Prostate gland (tissue), 2 donors: ENCODE measurements at regions not wholly inside any gene's neighbourhood (a gene's known extent, or its start where the extent isn't known, plus 50 kb on each side); places are given as distances from the start of the nearest gene placed in this dataset.

Source experiments
- DNase-seq: peaks from one replicate; pipeline ENCODE4 v3.0.0-alpha.2; 2019; ENCODE audit warnings: low spot score
- H3K27ac ChIP-seq, 2 donors: fragments of 200-600 bp; sonication (generic); 2 replicates each; pipeline ENCODE4 v1.5.1; 2017 to 2019
- H3K27me3 ChIP-seq: fragments of 200-600 bp; sonication (generic); replicated peaks from 2 replicates; pipeline ENCODE4 v1.5.1; 2019; ENCODE audit not compliant: insufficient read depth
- H3K36me3 ChIP-seq, 2 donors: fragments of 200-600 bp; sonication (generic); 1 replicate in 1 of 2; 2 replicates in 1 of 2; pipeline versions ENCODE4 v1.5.1 to v1.8.1; 2017 to 2019
- H3K4me1 ChIP-seq: fragments of 200-600 bp; sonication (generic); replicated peaks from 2 replicates; pipeline ENCODE4 v1.5.1; 2019
- H3K4me3 ChIP-seq, 2 donors: fragments of 200-600 bp; sonication (generic); 2 replicates each; pipeline ENCODE4 v1.5.1; 2017 to 2019
- H3K9me3 ChIP-seq: fragments of 200-600 bp; sonication (generic); 2 replicates; pipeline ENCODE4 v1.5.1; 2017
- CTCF ChIP-seq, 4 experiments: fragments of 200-600 bp in 2 of 4; fragments of 450-650 bp in 2 of 4; sonication (generic) in 2 of 4; IDR thresholded peaks; 1 replicate in 3 of 4; 2 replicates in 1 of 4; pipeline ENCODE4 v1.5.1; 2016 to 2019; ENCODE audit warnings: antibody characterized with exemption in 4 of 4, mild to moderate bottlenecking in 2 of 4, moderate library complexity in 2 of 4
- POLR2A ChIP-seq: fragments of 450-650 bp; IDR thresholded peaks from one replicate; pipeline ENCODE4 v1.6.1; 2016; ENCODE audit warnings: antibody characterized with exemption, mild to moderate bottlenecking
- POLR2AphosphoS5 ChIP-seq: sonication (generic); formaldehyde crosslinking; IDR thresholded peaks from one replicate; pipeline ENCODE4 v1.6.1; 2017; ENCODE audit warnings: antibody characterized with exemption
- WGBS: methylation state at CpG from one replicate; pipeline ENCODE4 v1.1.5; 2018; 5-methylcytosine and 5-hydroxymethylcytosine counted together
- intact Hi-C: fragments of 100-400 bp; cut with DNase I; formaldehyde crosslinking; loops from one replicate; pipeline ENCODE4 v1.14.2; 2022

DNA sequence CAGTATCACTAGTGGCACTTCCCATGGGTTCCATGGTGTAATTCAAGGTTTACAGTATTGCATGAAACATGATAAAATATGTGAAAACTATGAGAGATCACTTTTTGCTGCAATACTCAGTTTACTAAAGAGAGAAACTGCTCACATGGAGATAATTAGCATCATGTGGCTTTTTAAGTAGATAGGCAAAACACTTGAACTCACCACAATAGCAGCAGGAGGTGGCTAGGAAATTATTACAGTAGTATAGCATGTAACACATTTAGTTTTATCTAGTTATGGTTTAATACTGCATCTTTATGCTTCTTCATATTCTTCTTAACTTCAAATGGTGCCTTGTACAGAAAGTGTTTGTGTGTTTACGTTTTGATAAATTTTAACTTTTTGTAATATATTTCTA, 698.5 kb upstream of the BRINP3 start:
- no peak overlapping the region for H3K4me3 ChIP-seq
- no peaks in the 10 kb centered on the region for H3K36me3 ChIP-seq
- H3K4me1 ChIP-seq: no peaks in the 10 kb centered on the region
- no peak overlapping the region for H3K27ac ChIP-seq
- 96% methylated on average over 1 of the region's 1 CpG for WGBS
- no peak for TF ChIP-seq POLR2A
- TF ChIP-seq POLR2AphosphoS5: no peak
- TF ChIP-seq CTCF (IDR thresholded peaks at IDR 0.05): no peak
- no peaks in the 10 kb centered on the region for H3K9me3 ChIP-seq
- no peak for DNase-seq
- intact Hi-C loops: no loop called here
- H3K27me3 ChIP-seq: no peaks in the 10 kb centered on the region

GRCh38 chr1:191206513-191207207, 729.0 kb upstream of the BRINP3 start:
- Histone ChIP-seq H3K9me3 (no peaks in the 10 kb centered on the region), H3K36me3 (no peaks in the 10 kb centered on the region), H3K27me3 (no peaks in the 10 kb centered on the region), H3K27ac (no peak overlapping the region), H3K4me3 (no peak overlapping the region), H3K4me1 (no peaks in the 10 kb centered on the region)
- intact Hi-C loops: no loop called here
- TF ChIP-seq POLR2A (no peak), CTCF (IDR thresholded peaks at IDR 0.05) (no peak), POLR2AphosphoS5 (no peak)
- WGBS: 61% methylated on average over 2 of the region's 2 CpGs
- DNase-seq: no peak

- 42% methylated on average over 5 of the region's 5 CpGs for WGBS
- DNase-seq: no peak
- intact Hi-C loops: no loop called here
- Histone ChIP-seq H3K4me3 (no peak overlapping the region), H3K36me3 (no peaks in the 10 kb centered on the region), H3K9me3 (no peaks in the 10 kb centered on the region), H3K27me3 (peaks cover 2% of the 10 kb centered on the region), H3K27ac (no peak overlapping the region), H3K4me1 (no peaks in the 10 kb centered on the region)
- no peak for TF ChIP-seq POLR2AphosphoS5
- no peak for TF ChIP-seq CTCF (IDR thresholded peaks at IDR 0.05)
- TF ChIP-seq POLR2A: no peak
Measured at GRCh38 chr1:191222206-191222605, 744.5 kb upstream of the BRINP3 start.

DNA sequence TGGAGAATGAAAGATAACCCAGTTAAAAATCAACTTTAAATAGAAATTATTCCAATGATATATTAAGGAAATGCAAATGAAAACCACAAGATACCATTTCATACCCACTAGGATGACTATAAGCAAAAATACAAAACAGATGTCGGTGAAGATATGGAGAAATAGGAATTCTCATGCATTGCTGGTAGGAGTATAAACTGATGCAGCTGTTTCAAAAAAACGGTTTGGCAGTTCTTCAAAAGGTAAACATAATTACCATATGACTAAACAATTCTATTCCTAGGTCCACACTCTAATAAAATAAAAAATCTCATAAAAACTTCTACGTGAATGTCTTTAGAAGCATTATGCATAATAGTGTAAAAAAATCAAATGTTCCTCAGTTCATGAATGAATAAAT, 763.3 kb upstream of the BRINP3 start:
- no peak overlapping the region for H3K4me3 ChIP-seq
- TF ChIP-seq CTCF (IDR thresholded peaks at IDR 0.05) (no peak), POLR2AphosphoS5 (no peak)
- H3K27ac ChIP-seq: no peak overlapping the region
- H3K36me3 ChIP-seq: no peaks in the 10 kb centered on the region
- H3K27me3 ChIP-seq: no peaks in the 10 kb centered on the region
- 48% methylated on average over 3 of the region's 3 CpGs for WGBS
- intact Hi-C loops: no loop called here
- H3K9me3 ChIP-seq: no peaks in the 10 kb centered on the region
- DNase-seq: no peak
- H3K4me1 ChIP-seq: no peaks in the 10 kb centered on the region

GRCh38 chr1:191255354-191256054, 777.8 kb upstream of the BRINP3 start:
- Histone ChIP-seq H3K36me3 (no peaks in the 10 kb centered on the region), H3K27ac (no peak overlapping the region), H3K9me3 (no peaks in the 10 kb centered on the region), H3K4me1 (no peaks in the 10 kb centered on the region), H3K27me3 (no peaks in the 10 kb centered on the region), H3K4me3 (no peak overlapping the region)
- intact Hi-C loops: no loop called here
- no peak for TF ChIP-seq CTCF (IDR thresholded peaks at IDR 0.05)
- 87% methylated on average over 3 of the region's 3 CpGs for WGBS
- DNase-seq: no peak
